BE2C (cell line): ENCODE measurements at regions not wholly inside any gene's neighbourhood (a gene's known extent, or its start where the extent isn't known, plus 50 kb on each side); places are given as distances from the start of the nearest gene placed in this dataset.
"Not testable (repeated sequence)": the region's sequence is repeated elsewhere in the genome, so short reads cannot be mapped to it uniquely, and the experiment has no call there.

Experiments used
- DNase-seq: peaks from one replicate; pipeline ENCODE4 v3.0.0-alpha.2; 2020
- H3K27me3 ChIP-seq: fragments of 250-450 bp; sonication (Bioruptor Pico); 2 replicates; pipeline ENCODE4 v1.5.1; 2020; ENCODE audit warnings: mild to moderate bottlenecking
- H3K36me3 ChIP-seq: fragments of 250-450 bp; sonication (Bioruptor Pico); 2 replicates; pipeline ENCODE4 v1.5.1; 2020; ENCODE audit warnings: mild to moderate bottlenecking
- H3K4me1 ChIP-seq: fragments of 250-450 bp; sonication (Bioruptor Pico); 2 replicates; pipeline ENCODE4 v1.5.1; 2020
- H3K4me3 ChIP-seq: 2 replicates; pipeline ENCODE4 v1.5.1; 2011; ENCODE audit warnings: low read depth, low read length
- H3K9me3 ChIP-seq: fragments of 250-450 bp; sonication (Bioruptor Pico); 2 replicates; pipeline ENCODE4 v1.5.1; 2020

DNA sequence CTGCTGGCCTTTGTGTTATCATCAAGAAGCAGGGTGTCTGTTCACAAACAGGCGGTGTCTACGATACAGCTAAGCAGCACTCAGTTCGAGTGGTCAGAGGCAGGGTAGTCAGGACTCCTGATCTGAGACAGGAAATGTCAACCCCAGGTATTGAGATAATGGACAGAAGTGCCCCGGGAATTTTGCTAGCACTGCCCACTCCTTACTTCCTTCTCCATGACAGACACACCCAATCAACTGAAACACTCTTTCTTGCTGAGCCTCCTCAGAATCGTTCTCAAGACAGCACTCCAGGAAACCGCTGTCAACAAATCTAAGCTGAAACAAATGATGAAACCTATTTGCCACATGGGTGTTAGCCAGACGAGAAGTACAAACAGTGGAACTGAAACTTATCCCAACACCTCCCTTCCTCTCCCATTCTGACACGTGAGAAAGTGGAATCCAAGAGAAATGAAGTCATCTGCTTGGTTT is 109.3 kb downstream of the GTF2IRD2B start:
- not testable (repeated sequence) for DNase-seq, H3K27me3 ChIP-seq, H3K4me3 ChIP-seq, H3K9me3 ChIP-seq, H3K4me1 ChIP-seq, H3K36me3 ChIP-seq

DNA sequence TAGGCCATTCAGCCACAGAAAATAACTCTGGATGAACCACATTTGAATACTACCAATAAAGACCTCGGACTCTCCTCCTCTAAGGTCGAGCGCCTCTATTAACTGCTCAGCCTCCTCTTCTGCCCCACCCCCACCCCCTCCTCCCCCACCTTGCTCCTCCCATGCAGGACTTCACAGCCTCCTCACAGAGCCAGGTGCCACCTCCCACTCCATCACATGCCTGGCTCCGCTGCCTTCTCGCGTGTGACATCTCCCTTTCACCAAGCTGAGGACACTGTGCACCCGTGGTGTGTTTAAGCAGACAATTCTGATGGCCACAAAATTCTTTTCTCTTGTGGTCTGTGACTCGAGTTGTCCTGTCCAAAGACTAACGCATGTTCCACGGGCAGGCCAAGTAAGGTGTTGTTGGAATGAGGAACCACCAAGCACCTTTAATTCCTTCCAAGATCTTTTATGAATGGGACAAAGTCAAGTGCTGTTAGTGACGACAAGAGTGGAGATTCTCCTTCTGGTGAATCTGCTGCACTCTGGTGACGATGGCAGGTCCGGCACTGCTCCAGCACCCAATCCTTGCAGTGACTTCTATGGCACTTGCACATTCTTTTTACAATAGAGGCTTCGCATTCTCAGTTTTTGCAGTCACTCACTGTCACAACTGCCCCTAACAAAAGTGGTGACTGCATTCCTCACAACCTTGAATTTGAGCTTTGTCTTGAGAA is 113.1 kb downstream of the GTF2IRD2B start:
- not testable (repeated sequence) for H3K9me3 ChIP-seq, H3K36me3 ChIP-seq, H3K4me3 ChIP-seq, DNase-seq, H3K27me3 ChIP-seq, H3K4me1 ChIP-seq

DNA sequence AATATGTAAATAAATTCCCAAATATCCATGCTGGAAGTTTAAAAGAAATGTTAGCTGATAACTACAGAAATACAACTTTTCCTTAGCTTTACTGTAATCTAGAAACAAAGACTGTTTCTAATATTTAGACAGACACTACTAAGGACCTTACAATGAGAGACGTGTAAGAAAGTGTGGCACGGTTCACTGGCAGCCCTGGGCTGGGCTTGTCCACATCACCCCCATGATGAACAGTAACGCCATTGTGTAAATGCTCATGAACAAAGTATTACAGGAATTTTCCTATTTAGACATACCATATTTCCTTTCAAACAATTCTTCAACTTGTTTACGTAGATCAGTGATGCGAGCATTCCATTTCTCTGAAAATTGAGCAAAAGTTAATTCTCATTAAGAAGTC is 123.1 kb downstream of the GTF2IRD2B start:
- not testable (repeated sequence) for H3K27me3 ChIP-seq, H3K36me3 ChIP-seq, H3K4me3 ChIP-seq, DNase-seq, H3K9me3 ChIP-seq, H3K4me1 ChIP-seq

DNA sequence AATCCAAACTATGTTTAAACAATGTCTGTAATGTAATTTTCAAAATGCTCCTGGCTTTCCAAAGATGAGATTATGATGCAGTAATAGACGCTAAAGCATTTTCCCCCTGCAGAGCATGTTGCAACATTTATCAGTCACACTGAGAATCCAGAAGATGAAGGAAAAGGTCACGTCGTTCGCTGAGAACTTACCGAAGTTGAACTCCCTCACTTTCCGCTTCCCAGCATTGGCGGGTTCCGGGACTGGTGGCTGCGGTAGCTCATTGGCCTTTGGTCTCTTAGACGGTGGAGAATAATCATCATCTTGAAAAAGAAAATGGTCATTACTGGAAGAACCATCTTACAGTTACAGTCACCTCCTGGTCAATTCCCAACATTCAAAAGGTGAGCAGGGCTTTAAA is 124.6 kb downstream of the GTF2IRD2B start:
- not testable (repeated sequence) for H3K4me3 ChIP-seq, H3K36me3 ChIP-seq, H3K9me3 ChIP-seq, DNase-seq, H3K4me1 ChIP-seq, H3K27me3 ChIP-seq

DNA sequence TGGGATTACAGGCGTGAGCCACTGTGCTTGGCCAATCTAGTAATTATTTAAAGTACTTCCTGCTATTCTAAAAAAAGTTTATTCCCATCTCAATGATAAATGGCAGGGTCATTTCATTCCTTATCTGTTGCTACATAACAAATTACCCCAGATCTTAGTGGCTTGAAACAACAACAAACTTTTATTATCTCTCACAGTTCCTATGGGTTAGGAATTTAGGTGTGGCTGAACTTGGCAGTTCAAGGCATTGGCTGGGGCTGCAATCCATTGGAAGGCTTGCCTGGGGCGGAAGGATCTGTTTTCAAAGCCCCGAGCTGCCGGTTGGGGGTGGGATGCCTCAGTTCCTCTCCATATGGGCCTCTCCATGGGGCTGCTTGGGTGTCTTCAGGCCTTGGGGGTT is 133.7 kb downstream of the GTF2IRD2B start:
- not testable (repeated sequence) for H3K4me1 ChIP-seq, H3K4me3 ChIP-seq, H3K9me3 ChIP-seq, DNase-seq, H3K36me3 ChIP-seq, H3K27me3 ChIP-seq

DNA sequence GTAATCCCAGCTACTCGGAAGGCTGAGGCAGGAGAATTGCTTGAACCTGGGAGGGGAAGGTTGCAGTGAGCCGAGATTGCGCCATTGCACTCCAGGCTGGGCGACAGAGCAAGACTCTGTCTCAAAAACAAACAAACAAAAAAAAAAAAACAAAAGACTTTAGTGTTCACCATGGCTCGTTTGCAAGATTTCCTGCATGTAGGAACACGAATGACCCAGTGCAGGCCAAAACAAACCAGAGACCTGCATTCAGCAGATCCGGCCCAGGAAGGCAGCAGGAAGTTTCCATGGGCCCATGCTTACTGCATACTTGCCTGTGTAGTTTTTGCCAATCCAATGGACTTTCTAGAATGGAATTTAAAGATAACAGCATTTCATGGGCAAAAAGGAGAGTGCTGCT is 137.2 kb downstream of the GTF2IRD2B start:
- not testable (repeated sequence) for H3K4me1 ChIP-seq, H3K27me3 ChIP-seq, H3K4me3 ChIP-seq, H3K36me3 ChIP-seq, DNase-seq, H3K9me3 ChIP-seq

DNA sequence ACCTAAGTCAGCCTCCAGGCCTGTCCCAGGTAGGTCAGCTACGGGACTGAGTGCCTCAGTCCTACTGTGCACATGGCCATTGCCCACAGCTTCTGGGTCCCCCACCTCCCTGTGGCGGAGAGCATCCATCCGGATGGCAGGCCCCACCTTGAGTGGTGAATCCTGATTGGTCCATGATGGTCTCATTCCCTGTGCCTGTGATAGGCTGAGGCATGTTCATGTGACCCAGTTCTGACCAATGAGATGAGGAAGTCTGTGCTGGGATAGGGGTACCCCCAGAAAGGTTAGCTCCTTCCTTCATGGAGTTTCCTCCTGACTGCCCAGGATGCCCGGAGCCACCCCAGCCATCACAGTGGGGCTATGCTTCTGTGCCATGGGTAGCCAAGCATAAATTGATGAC is 138.2 kb downstream of the GTF2IRD2B start:
- H3K4me3 ChIP-seq: not testable (repeated sequence)

DNA sequence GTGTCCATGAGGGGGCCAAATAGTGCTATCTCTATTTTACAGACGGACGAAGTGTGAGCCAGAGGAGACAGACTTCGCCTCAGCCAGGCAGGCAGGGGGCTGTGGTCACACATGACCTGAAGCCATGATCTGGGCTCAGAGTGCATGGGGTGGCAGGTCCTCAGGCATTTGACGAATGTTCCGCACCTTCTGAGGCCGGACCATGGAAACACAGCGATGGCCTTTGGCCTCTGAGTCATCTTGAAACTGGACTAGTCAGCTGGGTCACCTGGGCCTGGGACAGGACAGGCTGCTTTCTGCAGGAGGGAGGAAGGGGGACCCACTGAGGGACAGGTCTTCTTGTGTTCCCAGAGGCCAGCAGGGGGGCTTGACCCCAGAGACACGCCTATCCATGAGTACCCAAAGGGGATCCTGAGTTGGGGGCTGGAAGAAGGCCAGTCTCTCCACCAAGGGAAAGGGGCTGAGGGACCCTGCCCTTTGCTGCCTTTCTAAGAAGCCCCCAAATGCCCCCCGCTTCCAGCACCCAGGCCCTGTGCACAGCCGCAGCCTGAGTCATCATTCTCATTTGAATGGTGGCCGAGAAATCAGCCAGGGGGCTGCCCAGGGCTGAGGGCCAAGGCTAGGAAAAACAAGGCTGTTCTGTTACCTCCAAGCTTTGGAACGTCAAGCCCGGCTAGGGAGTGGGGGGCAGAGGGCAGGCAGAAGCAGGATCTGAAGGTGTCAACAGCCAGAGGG is 142.9 kb downstream of the GTF2IRD2B start:
- H3K4me3 ChIP-seq, H3K4me1 ChIP-seq, H3K36me3 ChIP-seq, H3K9me3 ChIP-seq, H3K27me3 ChIP-seq, DNase-seq: not testable (repeated sequence)

More for the DNA sequence above, 138.2 kb downstream of the GTF2IRD2B start:
- not testable (repeated sequence) for H3K9me3 ChIP-seq, DNase-seq, H3K4me1 ChIP-seq, H3K27me3 ChIP-seq, H3K36me3 ChIP-seq

DNA sequence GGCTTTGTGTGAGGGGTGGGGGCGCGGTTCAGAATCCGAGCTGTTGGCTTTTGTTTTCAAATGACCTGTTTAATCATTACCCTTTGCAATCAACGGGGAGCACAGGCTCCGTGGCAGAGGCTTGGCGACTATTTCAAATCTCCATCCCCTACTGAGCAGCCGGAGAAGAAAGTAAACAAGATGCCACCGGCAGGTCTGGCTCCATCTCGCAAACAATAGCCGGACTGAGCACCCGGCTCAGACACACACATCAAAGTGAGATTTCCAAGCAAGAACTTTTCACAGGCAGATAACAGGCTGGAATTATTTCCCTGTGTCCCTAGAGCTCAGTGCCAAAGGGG is 143.4 kb downstream of the GTF2IRD2B start:
- H3K4me3 ChIP-seq, DNase-seq, H3K27me3 ChIP-seq, H3K4me1 ChIP-seq, H3K36me3 ChIP-seq, H3K9me3 ChIP-seq: not testable (repeated sequence)

DNA sequence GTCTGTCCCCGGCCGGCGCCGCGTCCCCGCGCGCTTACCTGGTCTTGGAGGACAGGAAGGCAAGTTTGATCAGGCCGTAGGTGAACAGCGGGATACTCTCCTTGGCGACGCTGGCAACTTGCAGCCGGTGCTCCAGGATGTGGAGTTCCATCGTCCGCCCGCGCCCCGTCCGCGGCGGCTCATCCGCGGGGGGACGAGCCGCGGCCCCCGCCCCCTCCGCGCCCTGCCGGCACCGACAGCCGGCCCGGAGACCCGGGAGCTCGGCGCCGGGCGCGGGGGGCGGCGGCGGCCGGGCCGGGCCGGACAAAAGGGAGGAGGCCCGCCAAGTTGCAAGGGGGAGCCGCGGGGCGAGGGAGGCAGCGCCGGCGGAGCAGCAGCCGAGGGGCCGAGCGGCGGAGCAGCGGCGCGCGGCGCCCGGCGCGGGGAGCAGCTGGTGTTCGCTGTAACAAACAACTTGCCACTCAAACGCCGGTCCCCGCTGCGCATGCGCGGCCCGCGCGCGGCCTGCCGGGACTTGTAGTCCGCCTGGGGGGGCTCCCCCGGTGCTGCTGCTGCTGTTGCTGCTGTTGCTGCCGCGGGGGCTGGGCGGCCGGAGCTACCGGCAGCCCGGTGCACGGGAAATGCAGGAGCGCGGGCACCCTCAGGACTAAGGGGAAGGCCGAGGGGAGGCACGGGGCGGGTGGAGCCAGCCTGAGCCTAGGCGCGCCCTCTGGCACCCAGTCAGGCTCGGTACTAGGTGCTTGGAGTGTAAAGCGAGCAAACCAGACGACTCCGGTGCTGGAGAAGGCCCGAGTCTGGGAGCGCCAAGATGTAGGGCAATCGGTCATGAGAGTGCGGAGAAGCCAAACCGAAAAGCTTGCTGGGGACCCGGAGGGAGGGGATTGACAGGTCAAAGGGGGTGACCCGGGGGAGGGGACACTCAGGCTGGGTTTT is 145.1 kb downstream of the GTF2IRD2B start:
- not testable (repeated sequence) for H3K36me3 ChIP-seq, H3K9me3 ChIP-seq, H3K4me1 ChIP-seq, H3K4me3 ChIP-seq, H3K27me3 ChIP-seq
- peak; percentile 65 for DNase-seq

DNA sequence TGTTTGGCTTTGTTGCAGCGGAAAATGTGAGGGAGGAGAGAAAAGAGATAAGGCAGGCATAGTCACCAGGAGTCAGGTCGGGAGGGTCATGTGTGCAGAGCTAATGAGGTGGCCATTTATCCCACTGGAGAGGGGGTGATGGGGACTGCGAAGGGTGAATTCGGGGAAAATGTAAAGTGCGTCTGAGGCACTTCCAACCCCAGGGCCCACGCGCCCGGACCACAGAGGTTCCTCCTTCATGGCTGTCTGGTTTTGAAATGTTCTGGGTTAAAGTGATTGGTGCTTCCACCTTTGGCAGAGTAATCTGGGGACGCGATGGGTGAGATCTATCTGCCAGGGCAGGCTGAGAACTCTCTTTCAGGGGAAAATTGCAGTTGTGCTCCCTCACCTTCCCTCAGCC is 145.9 kb downstream of the GTF2IRD2B start:
- not testable (repeated sequence) for H3K4me3 ChIP-seq, H3K4me1 ChIP-seq, H3K9me3 ChIP-seq, H3K27me3 ChIP-seq, H3K36me3 ChIP-seq, DNase-seq

DNA sequence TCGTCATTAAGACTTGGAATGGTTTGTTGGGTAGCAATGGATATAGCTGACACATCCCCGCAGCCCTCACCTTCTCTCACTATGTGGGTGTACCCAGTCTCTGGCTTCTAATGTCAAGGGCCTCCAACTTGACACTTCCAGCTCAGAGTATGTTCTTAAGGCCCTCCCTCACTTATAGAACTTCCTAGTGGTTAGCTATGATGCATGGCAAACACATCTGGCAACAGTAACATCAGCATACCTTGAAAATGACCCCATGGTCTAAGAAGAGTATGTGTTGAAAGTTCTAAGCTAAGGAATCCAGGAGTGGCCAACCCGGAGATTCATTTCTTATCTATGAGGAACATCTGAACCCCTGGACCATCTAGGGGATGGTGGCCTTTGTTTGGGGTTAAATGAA is 151.2 kb downstream of the GTF2IRD2B start:
- DNase-seq, H3K9me3 ChIP-seq, H3K36me3 ChIP-seq, H3K27me3 ChIP-seq, H3K4me3 ChIP-seq, H3K4me1 ChIP-seq: not testable (repeated sequence)

DNA sequence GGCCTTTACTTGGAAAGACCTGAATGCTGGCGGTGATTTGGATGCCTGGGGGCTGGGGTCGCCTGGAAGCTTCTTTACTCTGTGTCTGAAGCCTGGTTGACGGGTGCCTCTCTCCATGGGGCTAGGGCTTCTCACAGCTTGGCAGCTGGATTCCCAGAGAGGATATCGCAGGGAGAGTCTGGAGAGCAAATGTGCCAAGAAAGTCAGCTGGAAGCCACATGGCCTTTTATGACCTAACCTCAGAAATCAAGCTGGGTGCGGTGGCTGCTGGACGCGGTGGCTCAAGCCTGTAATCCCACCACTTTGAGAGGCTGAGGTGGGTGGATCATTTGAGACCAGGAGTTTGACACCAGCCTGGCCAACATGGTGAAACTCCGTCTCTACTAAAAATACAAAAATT is 147.2 kb upstream of the TRIM73 start:
- not testable (repeated sequence) for H3K4me1 ChIP-seq, H3K4me3 ChIP-seq, DNase-seq, H3K36me3 ChIP-seq, H3K27me3 ChIP-seq, H3K9me3 ChIP-seq

DNA sequence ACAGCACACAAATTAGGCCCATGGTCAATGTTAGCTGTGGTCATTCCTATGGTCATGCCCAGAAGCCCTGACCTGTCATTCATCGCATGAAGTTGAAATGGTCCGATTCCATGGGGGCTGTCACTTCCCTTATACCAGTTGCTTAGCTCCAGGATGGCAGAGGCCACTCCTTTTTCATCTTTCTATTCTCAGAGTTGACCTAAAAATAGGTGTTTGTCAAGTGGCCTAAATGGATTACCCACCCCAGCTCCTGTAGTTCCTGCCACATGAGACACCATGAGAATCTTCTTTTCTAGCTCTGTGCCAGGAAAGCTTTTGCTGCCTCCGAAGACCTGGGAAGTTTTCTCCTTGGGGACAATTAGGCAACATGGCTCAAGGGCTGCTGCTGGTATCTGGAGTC is 141.2 kb upstream of the TRIM73 start:
- H3K4me1 ChIP-seq, H3K36me3 ChIP-seq, H3K27me3 ChIP-seq, H3K9me3 ChIP-seq, H3K4me3 ChIP-seq, DNase-seq: not testable (repeated sequence)

DNA sequence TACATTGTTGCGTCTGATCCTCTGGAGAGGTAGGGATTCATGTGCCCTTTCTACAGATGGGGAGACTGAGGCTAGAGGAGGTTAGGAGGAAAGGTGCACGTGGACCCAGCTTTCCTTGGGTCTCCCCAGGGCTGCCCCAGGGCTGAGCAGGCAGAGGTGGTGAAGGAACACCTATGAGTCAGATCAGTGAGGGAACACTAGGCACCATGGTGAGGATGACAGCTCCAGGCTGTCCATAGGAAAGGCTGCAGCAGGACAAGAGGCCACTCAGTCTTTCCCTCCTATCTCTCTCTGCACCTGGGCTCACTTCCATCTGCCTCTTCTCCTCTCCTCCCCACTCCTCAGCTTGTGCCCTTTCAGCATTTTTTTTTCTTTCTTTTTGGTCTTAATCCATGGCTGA is 138.0 kb upstream of the TRIM73 start:
- not testable (repeated sequence) for H3K36me3 ChIP-seq, H3K4me1 ChIP-seq, DNase-seq, H3K27me3 ChIP-seq, H3K9me3 ChIP-seq, H3K4me3 ChIP-seq

DNA sequence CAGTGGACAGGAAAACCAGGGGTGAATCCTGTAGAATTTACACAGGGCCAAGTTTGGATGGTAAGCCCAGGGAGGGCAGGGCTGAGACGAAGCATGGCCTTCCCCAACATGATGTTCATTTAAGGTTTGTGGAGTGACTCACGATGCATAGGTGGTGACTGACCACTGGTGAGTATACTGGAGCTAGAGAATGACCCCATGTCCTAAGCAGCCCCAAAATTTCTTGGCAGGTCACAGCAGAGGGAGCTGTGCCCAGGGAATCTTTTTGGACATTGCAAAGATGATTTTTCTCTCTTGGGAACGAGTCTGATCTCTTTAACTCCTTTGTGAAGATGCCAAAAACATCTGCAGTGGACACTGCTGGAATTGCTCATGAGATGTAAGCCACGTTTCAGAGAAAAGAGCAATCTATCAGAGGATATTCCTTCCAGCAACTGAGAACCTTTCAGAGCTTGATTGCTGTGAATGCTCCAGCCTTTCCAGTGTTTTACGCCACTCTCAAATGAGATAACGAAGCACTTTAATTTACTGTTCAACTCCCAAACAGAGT is 135.9 kb upstream of the TRIM73 start:
- H3K36me3 ChIP-seq, H3K27me3 ChIP-seq, H3K4me1 ChIP-seq, DNase-seq, H3K4me3 ChIP-seq, H3K9me3 ChIP-seq: not testable (repeated sequence)
